ENCODE measurements at regions not wholly inside any gene's neighbourhood (a gene's known extent, or its start where the extent isn't known, plus 50 kb on each side); places are given as distances from the start of the nearest gene placed in this dataset.

DNA sequence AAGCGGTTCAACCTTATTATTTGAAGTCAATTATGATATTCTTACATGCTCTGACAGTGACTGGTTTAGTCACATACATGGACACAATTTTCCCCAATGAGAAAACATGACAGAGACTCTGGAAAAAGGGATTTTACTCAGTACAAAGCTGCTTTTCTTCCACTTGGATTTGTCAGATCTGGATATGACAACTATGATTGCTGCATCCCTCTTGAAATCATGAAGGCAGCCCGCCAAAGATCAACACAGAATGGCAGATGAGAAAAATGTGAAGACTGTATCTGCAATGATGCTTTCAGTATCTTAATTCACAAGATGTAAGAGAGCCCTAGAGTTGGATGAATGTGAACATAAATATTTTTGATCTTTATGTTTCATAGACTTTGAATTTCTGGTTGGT is 439.6 kb downstream of the CDH8 start:
- no peak overlapping the region for H3K4me3 Mint-ChIP-seq
- TF ChIP-seq, protein P1, sequence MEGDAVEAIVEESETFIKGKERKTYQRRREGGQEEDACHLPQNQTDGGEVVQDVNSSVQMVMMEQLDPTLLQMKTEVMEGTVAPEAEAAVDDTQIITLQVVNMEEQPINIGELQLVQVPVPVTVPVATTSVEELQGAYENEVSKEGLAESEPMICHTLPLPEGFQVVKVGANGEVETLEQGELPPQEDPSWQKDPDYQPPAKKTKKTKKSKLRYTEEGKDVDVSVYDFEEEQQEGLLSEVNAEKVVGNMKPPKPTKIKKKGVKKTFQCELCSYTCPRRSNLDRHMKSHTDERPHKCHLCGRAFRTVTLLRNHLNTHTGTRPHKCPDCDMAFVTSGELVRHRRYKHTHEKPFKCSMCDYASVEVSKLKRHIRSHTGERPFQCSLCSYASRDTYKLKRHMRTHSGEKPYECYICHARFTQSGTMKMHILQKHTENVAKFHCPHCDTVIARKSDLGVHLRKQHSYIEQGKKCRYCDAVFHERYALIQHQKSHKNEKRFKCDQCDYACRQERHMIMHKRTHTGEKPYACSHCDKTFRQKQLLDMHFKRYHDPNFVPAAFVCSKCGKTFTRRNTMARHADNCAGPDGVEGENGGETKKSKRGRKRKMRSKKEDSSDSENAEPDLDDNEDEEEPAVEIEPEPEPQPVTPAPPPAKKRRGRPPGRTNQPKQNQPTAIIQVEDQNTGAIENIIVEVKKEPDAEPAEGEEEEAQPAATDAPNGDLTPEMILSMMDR (IDR thresholded peaks at IDR 0.05; ENCODE audit: unreplicated experiment in 3 of 3), result no peak
- H3K36me3 Mint-ChIP-seq (ENCODE audit: low read depth), result no peaks in the 10 kb centered on the region
- H3K27ac Mint-ChIP-seq, result no peak overlapping the region
- no peaks in the 10 kb centered on the region for H3K4me1 Mint-ChIP-seq
- peaks cover 15% of the 10 kb centered on the region for H3K9me3 Mint-ChIP-seq
- H3K27me3 Mint-ChIP-seq (ENCODE audit: low read depth), result no peaks in the 10 kb centered on the region

DNA sequence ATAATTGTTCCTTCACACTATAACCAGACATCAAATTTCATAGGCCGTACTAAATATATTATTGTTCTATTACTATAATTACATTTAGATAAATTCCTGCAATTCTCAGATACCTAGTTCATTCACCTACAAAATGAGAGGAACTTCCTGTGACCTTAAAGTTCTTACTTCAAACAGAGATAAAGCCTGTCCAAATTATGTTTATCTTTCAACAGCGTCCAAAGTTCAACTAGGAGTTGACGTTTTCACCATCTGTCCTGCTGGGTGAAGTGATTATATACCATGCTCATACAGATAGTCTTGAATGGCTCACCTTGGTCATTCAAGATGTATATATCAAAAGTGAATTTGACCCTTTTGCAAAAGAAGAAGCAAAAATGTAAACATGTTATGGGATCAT is 440.6 kb downstream of the CDH8 start:
- Mint-ChIP-seq H3K4me1 (no peaks in the 10 kb centered on the region), H3K27ac (no peak overlapping the region), H3K27me3 (ENCODE audit: low read depth) (no peaks in the 10 kb centered on the region), H3K4me3 (no peak overlapping the region), H3K9me3 (peaks cover 15% of the 10 kb centered on the region), H3K36me3 (ENCODE audit: low read depth) (no peaks in the 10 kb centered on the region)
- TF ChIP-seq, protein P1 (IDR thresholded peaks at IDR 0.05; ENCODE audit: unreplicated experiment in 3 of 3), result no peak

DNA sequence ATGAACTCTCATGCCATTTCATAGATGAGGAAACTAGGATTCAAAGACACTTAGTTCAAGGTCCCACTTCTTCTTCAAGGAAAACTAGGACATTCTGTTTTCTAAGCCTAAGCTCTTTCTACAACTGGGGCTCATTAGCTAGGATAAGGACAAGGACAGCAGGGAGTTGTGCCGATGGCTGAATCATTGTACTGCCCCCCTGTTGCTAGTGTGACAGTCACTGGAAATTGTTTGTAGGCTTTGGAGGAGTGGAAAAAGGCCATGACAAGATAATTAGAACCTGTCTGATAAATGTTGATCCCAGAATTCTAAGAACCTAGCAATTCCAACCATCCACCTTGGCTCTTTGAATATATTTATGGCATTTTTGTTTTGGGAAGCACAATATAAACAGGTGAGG is 445.7 kb downstream of the CDH8 start:
- Mint-ChIP-seq H3K27ac (no peak overlapping the region), H3K4me3 (no peak overlapping the region), H3K27me3 (ENCODE audit: low read depth) (no peaks in the 10 kb centered on the region), H3K9me3 (peaks cover 15% of the 10 kb centered on the region), H3K4me1 (no peaks in the 10 kb centered on the region), H3K36me3 (ENCODE audit: low read depth) (no peaks in the 10 kb centered on the region)
- TF ChIP-seq, protein P1 (IDR thresholded peaks at IDR 0.05; ENCODE audit: unreplicated experiment in 3 of 3), result no peak

DNA sequence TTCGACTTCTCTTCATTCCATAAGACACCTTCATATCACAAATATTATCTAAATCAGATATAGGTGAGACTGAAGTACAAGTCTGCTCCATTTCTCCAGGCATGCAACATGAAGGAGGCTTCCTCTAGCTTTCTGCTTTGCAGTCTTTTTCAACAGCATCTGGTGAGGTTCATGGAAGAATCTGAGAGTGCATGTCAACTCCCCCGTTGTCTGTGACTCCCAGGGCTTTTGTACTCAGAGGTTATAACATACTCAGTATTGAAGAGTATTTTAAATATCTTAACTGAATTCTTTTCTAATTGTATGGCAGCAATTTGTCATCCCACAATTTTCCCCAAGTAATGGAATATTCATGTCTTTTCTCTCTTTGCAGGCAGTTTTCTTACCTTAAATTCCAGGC is 448.7 kb downstream of the CDH8 start:
- Mint-ChIP-seq H3K9me3 (peaks cover 4% of the 10 kb centered on the region), H3K36me3 (ENCODE audit: low read depth) (no peaks in the 10 kb centered on the region), H3K4me1 (no peaks in the 10 kb centered on the region), H3K4me3 (no peak overlapping the region), H3K27ac (no peak overlapping the region), H3K27me3 (ENCODE audit: low read depth) (no peaks in the 10 kb centered on the region)
- TF ChIP-seq, protein P1 (IDR thresholded peaks at IDR 0.05; ENCODE audit: unreplicated experiment in 3 of 3), result no peak

DNA sequence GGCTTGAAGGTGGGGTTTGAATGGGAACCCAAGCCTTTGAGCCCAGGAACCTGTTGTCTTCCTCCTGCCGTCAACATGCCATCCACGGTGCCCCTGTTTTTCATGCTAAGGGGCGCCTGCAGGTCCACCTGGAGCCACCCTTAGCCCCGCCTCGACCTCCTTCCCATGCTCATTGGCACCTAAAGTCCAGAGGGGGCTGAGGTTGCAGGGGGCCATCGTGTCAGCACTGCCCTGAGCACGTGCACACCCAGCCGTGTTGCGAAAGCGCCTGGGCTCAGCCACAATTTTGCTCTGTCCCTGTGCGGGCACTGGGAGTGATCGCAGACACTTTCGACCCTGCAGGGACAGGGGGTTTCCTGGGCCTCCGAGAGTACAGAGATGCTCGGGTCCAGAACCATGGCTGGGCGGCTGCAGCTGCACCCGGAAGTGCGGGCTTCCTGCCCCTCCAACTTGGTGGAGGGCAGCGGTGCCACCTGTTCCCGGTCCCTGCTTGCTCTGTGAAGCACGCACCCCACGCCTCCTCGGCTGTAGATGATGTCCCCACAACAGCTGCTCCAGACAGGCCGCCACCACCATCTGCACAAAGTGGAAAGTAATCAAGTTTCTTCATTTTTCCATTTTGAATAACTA is 454.7 kb downstream of the CDH8 start:
- TF ChIP-seq, protein P1 (IDR thresholded peaks at IDR 0.05; ENCODE audit: unreplicated experiment in 3 of 3), result no peak
- Mint-ChIP-seq H3K9me3 (no peaks in the 10 kb centered on the region), H3K4me1 (no peaks in the 10 kb centered on the region), H3K27ac (no peak overlapping the region), H3K36me3 (ENCODE audit: low read depth) (no peaks in the 10 kb centered on the region), H3K27me3 (ENCODE audit: low read depth) (peaks cover 4% of the 10 kb centered on the region), H3K4me3 (no peak overlapping the region)

DNA sequence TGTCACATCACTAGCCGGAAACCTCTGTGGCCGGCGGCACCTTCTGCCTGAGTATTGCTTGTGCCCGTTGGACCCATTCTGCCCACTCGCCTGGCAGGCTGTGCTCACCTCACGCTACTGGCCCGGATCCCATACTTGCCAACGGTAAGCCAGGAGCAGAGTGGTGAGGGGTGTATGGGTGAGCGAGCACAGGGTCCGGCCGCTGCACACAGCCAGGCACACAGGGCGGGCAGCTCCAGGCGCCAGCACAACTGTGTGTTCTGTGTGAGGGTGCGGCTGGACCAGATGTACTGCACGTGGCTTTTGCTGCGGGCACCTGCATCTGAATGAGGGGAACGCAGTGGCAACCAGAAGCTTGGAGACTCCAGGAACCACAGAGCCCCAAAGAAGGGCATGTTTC is 455.7 kb downstream of the CDH8 start:
- Mint-ChIP-seq H3K4me3 (no peak overlapping the region), H3K27ac (no peak overlapping the region), H3K4me1 (no peaks in the 10 kb centered on the region), H3K36me3 (ENCODE audit: low read depth) (no peaks in the 10 kb centered on the region), H3K27me3 (ENCODE audit: low read depth) (peaks cover 4% of the 10 kb centered on the region), H3K9me3 (no peaks in the 10 kb centered on the region)
- TF ChIP-seq, protein P1 (IDR thresholded peaks at IDR 0.05; ENCODE audit: unreplicated experiment in 3 of 3), result no peak

Measured in nephron (organoid).